IMR-90 (cell line): ENCODE measurements at regions not wholly inside any gene's neighbourhood (a gene's known extent, or its start where the extent isn't known, plus 50 kb on each side); places are given as distances from the start of the nearest gene placed in this dataset.

Source experiments
- ATAC-seq: fragments of 200-7000 bp; cut with Tn5 transposase; 2 replicates; pipeline ENCODE4 v1.9.1; 2020; ENCODE audit warnings: low read depth, mild to moderate bottlenecking, moderate library complexity
- BruUV-seq: library from RNA; stranded (reverse); fragments of 400-500 nt; replicated peaks from 2 replicates; lab custom pipeline; 2021; lab: Mats Ljungman, UMichigan
- CTCF ChIA-PET: fragments of 300-600 bp; formaldehyde crosslinking; extraction: SDS; loops from one replicate; lab custom pipeline; 2021; ENCODE audit warnings: antibody characterized with exemption; lab: Yijun Ruan, JAX
- POLR2A ChIA-PET: fragments of 300-600 bp; sonication (Branson Sonifier 250); formaldehyde crosslinking; loops from one replicate; lab custom pipeline; 2022; ENCODE audit warnings: antibody characterized with exemption; ENCODE audit not compliant: unreplicated experiment; lab: Charles Lee
- DNase-seq: peaks from one replicate; pipeline ENCODE4 v3.0.0; 2013
- H2AFZ ChIP-seq: replicated peaks from 2 replicates; pipeline ENCODE3; 2013; ENCODE audit warnings: low read length, mild to moderate bottlenecking; ENCODE audit not compliant: poor library complexity
- H2AK5ac ChIP-seq: 2 replicates; pipeline ENCODE4 v1.6.1; 2013; ENCODE audit warnings: low read depth, low read length, inconsistent platforms
- H2AK9ac ChIP-seq: replicated peaks from 2 replicates; pipeline ENCODE3; 2013; ENCODE audit warnings: mild to moderate bottlenecking, low read depth, low read length, moderate library complexity; ENCODE audit not compliant: poor library complexity
- H2BK120ac ChIP-seq: 2 replicates; pipeline ENCODE4 v1.6.1; 2013; ENCODE audit warnings: low read depth, low read length, inconsistent platforms
- H2BK15ac ChIP-seq: 3 replicates; pipeline ENCODE4 v1.6.1; 2013; ENCODE audit warnings: low read depth, low read length, inconsistent platforms
- H2BK20ac ChIP-seq: 2 replicates; pipeline ENCODE4 v1.6.1; 2013; ENCODE audit warnings: low read depth, mild to moderate bottlenecking, inconsistent platforms, low read length, moderate library complexity
- H2BK5ac ChIP-seq: 2 replicates; pipeline ENCODE4 v1.6.1; 2013; ENCODE audit warnings: mild to moderate bottlenecking, low read depth, low read length, inconsistent platforms; ENCODE audit not compliant: poor library complexity, severe bottlenecking
- H3K14ac ChIP-seq: replicated peaks from 2 replicates; pipeline ENCODE4 v1.6.1; 2013; ENCODE audit warnings: low read depth, low read length, inconsistent platforms
- H3K18ac ChIP-seq: 2 replicates; pipeline ENCODE4 v1.6.1; 2013; ENCODE audit warnings: low read depth, low read length, control low read depth
- H3K23ac ChIP-seq: 2 replicates; pipeline ENCODE4 v1.6.1; 2013; ENCODE audit warnings: low read depth, low read length, inconsistent platforms
- H3K27ac ChIP-seq: 2 replicates; pipeline ENCODE4 v1.5.1; 2013; ENCODE audit warnings: mild to moderate bottlenecking, control low read depth, low read length; ENCODE audit not compliant: insufficient read depth
- H3K27me3 ChIP-seq: 2 replicates; pipeline ENCODE4 v1.6.1; 2013; ENCODE audit warnings: low read length; ENCODE audit not compliant: control insufficient read depth, insufficient read depth
- H3K36me3 ChIP-seq: 2 replicates; pipeline ENCODE4 v1.6.1; 2013; ENCODE audit warnings: low read length, mixed read lengths; ENCODE audit not compliant: control insufficient read depth, insufficient read depth
- H3K4ac ChIP-seq: 2 replicates; pipeline ENCODE4 v1.6.1; 2013; ENCODE audit warnings: low read depth, low read length, inconsistent platforms
- H3K4me1 ChIP-seq: 2 replicates; pipeline ENCODE4 v1.6.1; 2013; ENCODE audit warnings: low read length, mixed read lengths; ENCODE audit not compliant: control insufficient read depth, insufficient read depth
- H3K4me2 ChIP-seq: 2 replicates; pipeline ENCODE4 v1.6.1; 2013; ENCODE audit warnings: low read depth, mild to moderate bottlenecking, control low read depth, low read length, moderate library complexity
- H3K4me3 ChIP-seq: 2 replicates; pipeline ENCODE4 v1.5.1; 2013; ENCODE audit warnings: low read depth, mild to moderate bottlenecking, control low read depth, low read length, moderate library complexity; ENCODE audit not compliant: insufficient read depth
- H3K56ac ChIP-seq: 2 replicates; pipeline ENCODE4 v1.6.1; 2013; ENCODE audit warnings: low read length, inconsistent platforms; ENCODE audit not compliant: insufficient read depth; ENCODE audit errors: extremely low read depth
- H3K79me1 ChIP-seq, 2 experiments: 2 replicates each; pipeline ENCODE4 v1.6.1; 2013; ENCODE audit warnings: low read length in 2 of 2, inconsistent platforms in 1 of 2, low read depth in 1 of 2
- H3K9ac ChIP-seq: 2 replicates; pipeline ENCODE4 v1.6.1; 2013; ENCODE audit warnings: low read depth, low read length, control low read depth
- H3K9me1 ChIP-seq: 2 replicates; pipeline ENCODE4 v1.6.1; 2013; ENCODE audit warnings: low read length, inconsistent platforms; ENCODE audit not compliant: insufficient read depth
- H3K9me3 ChIP-seq: 2 replicates; pipeline ENCODE4 v1.6.1; 2013; ENCODE audit warnings: low read length; ENCODE audit not compliant: control insufficient read depth, insufficient read depth
- H4K20me1 ChIP-seq: 2 replicates; pipeline ENCODE4 v1.6.1; 2013; ENCODE audit warnings: low read length, inconsistent platforms; ENCODE audit not compliant: insufficient read depth
- H4K5ac ChIP-seq: 2 replicates; pipeline ENCODE4 v1.6.1; 2013; ENCODE audit warnings: mild to moderate bottlenecking, low read depth, low read length, control low read depth
- H4K8ac ChIP-seq, 2 experiments: 2 replicates each; pipeline ENCODE4 v1.6.1; 2013; ENCODE audit warnings: low read depth in 2 of 2, low read length in 2 of 2, control low read depth in 1 of 2, inconsistent platforms in 1 of 2
- H4K91ac ChIP-seq: 2 replicates; pipeline ENCODE4 v1.6.1; 2013; ENCODE audit warnings: low read depth, low read length, inconsistent platforms; ENCODE audit not compliant: insufficient read depth
- BHLHE40 ChIP-seq: fragments of 150-350 bp; IDR thresholded peaks from 2 replicates; pipeline ENCODE4 v1.6.1; 2016; ENCODE audit warnings: mild to moderate bottlenecking, low read depth, low read length
- MAZ ChIP-seq: IDR thresholded peaks from 2 replicates; pipeline ENCODE4 v1.6.1; 2012; ENCODE audit warnings: low read depth, mild to moderate bottlenecking, low read length, improper control_type of control experiment, moderate library complexity, borderline replicate concordance
- MXI1 ChIP-seq: IDR thresholded peaks from 2 replicates; pipeline ENCODE4 v1.6.1; 2012; ENCODE audit warnings: low read depth, mild to moderate bottlenecking, low read length, moderate library complexity, borderline replicate concordance
- RCOR1 ChIP-seq: IDR thresholded peaks from 2 replicates; pipeline ENCODE4 v1.6.1; 2012; ENCODE audit warnings: mild to moderate bottlenecking, low read length, improper control_type of control experiment; ENCODE audit not compliant: insufficient replicate concordance
- USF2 ChIP-seq: fragments of 150-350 bp; IDR thresholded peaks from 2 replicates; pipeline ENCODE4 v1.6.1; 2017; ENCODE audit warnings: mild to moderate bottlenecking, antibody characterized with exemption, low read length, low read depth
- WGBS, 2 experiments: methylation state at CpG; one replicate each; pipeline versions ENCODE4 v1.1.5 to v1.1.7; 2013; ENCODE audit warnings: missing lambda C conversion rate in 2 of 2; ENCODE audit not compliant: insufficient read length in 1 of 2; ENCODE audit errors: extremely low coverage in 2 of 2; 5-methylcytosine and 5-hydroxymethylcytosine counted together
- dilution Hi-C: fragments of 300-500 bp; cut with HindIII; formaldehyde crosslinking; loops from one replicate; pipeline ENCODE4 v1.14.3; 2018; ENCODE audit warnings: low sequenced_read_pairs; ENCODE audit not compliant: unreplicated experiment
- in situ Hi-C: fragments of 300-500 bp; cut with MboI; formaldehyde crosslinking; loops from 3 replicates; pipeline ENCODE4 v1.14.3; 2019; ENCODE audit warnings: low sequenced_read_pairs, inconsistent platforms, mixed read lengths
- intact Hi-C: fragments of 100-400 bp; cut with micrococcal nuclease; formaldehyde crosslinking; loops from 2 replicates; pipeline ENCODE4 v1.10.0; 2022

DNA sequence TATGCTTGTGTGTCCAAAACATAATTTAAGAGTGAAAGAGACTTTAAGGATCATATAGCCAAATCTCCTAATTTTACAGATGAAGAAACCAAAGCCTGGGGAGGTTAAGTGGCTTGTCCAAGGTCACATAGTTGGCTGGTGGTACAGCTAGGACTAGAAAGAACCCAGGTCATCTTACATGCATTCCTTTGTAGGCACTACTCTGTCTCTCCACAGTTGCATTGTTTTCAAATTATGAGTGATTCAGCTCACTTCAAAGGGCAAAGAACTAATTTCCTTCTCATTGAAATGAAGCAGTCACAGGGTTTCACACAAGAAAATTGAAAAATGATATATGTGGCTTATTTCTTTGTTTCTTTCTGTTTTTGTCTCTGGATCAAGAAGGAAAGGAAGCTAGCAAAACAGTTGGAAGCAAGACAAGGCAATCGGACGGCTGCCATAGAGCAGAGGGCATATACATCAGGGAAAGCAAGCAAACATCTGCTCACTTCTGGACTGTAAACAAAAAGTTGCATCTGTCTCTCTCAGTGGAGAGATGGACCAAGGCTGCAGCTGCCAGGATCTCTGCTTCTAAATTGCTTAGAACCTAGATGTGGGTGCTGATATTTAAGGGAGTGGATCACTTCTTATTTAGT is 107.5 kb upstream of the AMOT start:
- no peaks in the 10 kb centered on the region for H3K9me3 ChIP-seq
- CTCF ChIA-PET = no interaction called here
- no peak overlapping the region for H4K5ac ChIP-seq
- dilution Hi-C loops (no loop called here), in situ Hi-C loops (no loop called here), intact Hi-C loops (no loop called here)
- no peak overlapping the region for H3K4me3 ChIP-seq
- BruUV-seq = no TSS peak
- TF ChIP-seq BHLHE40 = no peak
- TF ChIP-seq RCOR1 = no peak
- TF ChIP-seq MAZ = no peak
- no peak for TF ChIP-seq MXI1
- no peak for TF ChIP-seq USF2
- no peaks in the 10 kb centered on the region for H3K79me1 ChIP-seq
- H3K4me1 ChIP-seq = no peaks in the 10 kb centered on the region
- H2AK5ac ChIP-seq = no peak overlapping the region
- H2AFZ ChIP-seq = no peak overlapping the region
- no peak overlapping the region for H3K4ac ChIP-seq
- H2BK15ac ChIP-seq = no peak overlapping the region
- no peak overlapping the region for H3K4me2 ChIP-seq
- H3K27ac ChIP-seq = no peak overlapping the region
- POLR2A ChIA-PET = no interaction called here
- H3K23ac ChIP-seq = no peak overlapping the region
- no peak overlapping the region for H4K91ac ChIP-seq
- no peak overlapping the region for H2BK5ac ChIP-seq
- no peak overlapping the region for H2AK9ac ChIP-seq
- H3K9me1 ChIP-seq = no peaks in the 10 kb centered on the region
- no peak overlapping the region for H2BK120ac ChIP-seq
- H3K27me3 ChIP-seq = peaks cover 7% of the 10 kb centered on the region
- H4K8ac ChIP-seq = no peak overlapping the region
- no peak overlapping the region for H3K9ac ChIP-seq
- 31% methylated on average over 2 of the region's 2 CpGs; no CpG with 5 or more reads in 1 of the 2 experiments for WGBS, 2 experiments
- no peak overlapping the region for H3K14ac ChIP-seq
- H4K20me1 ChIP-seq = no peaks in the 10 kb centered on the region
- ATAC-seq = no peak
- DNase-seq = no peak
- H2BK20ac ChIP-seq = no peak overlapping the region
- no peak overlapping the region for H3K18ac ChIP-seq
- no peak overlapping the region for H3K56ac ChIP-seq
- H3K36me3 ChIP-seq = no peaks in the 10 kb centered on the region
